Choroid plexus epithelial cell (primary cell): ENCODE measurements at regions not wholly inside any gene's neighbourhood (a gene's known extent, or its start where the extent isn't known, plus 50 kb on each side); places are given as distances from the start of the nearest gene placed in this dataset.

ENCODE experiments used
- DNase-seq: peaks from one replicate; pipeline ENCODE4 v3.0.0-alpha.2; 2010; ENCODE audit warnings: low read depth
- H3K4me3 ChIP-seq: 2 replicates; pipeline ENCODE4 v1.5.1; 2011; ENCODE audit warnings: low read depth, mild to moderate bottlenecking, control low read depth, low read length, moderate library complexity
- CTCF ChIP-seq: conservative IDR thresholded peaks from 2 replicates; pipeline ENCODE4 v1.5.1; 2011; ENCODE audit warnings: low read depth, mild to moderate bottlenecking, control low read depth, inconsistent platforms, low read length, moderate library complexity

- H3K4me3 ChIP-seq, result no peak overlapping the region
- no peak for TF ChIP-seq CTCF
- no peak for DNase-seq
These were observed 501.9 kb upstream of the KLHL29 start for GRCh38 chr2:22883054-22883453.

DNA sequence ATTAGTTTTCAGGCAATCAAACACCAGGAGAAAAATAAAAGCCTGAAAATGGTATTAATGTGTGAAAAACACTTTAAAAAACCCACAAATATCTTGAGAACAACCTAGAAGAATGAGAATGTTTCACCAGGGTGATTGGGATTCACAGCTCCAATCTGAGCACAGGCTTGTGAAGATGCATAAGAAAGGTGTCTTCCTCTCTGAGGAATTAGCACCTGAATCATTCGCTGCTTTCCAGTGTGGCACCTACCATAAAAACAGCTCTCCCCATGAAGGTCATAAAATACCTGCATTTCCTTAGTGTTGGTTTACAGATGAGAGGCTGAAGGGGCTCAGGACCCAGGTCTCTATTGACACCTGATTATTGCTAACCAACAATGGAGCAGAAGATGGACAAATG lies 499.7 kb upstream of the KLHL29 start:
- no peak for DNase-seq
- TF ChIP-seq CTCF, result no peak
- H3K4me3 ChIP-seq, result no peak overlapping the region

- no peak for DNase-seq
These were observed 497.6 kb upstream of the KLHL29 start for GRCh38 chr2:22887426-22887825.

DNA sequence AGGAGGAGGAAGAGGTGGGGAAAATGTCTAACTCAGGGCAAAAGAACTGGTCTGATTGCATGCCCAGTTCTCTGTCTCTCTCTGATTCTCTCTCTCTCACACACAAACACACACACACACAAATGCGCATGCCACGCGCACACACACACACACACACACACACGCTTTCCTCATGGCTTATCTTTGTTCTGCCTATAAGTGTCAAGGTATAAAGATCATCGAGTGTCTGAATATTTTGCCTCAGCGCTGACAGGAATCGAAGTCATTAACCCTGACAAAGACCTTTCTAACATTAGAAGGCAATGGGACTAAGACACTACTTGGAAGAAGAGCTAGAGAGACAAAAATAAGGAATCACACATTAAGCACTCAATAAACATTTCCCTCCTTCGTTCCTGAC lies 497.1 kb upstream of the KLHL29 start:
- no peak for DNase-seq
- TF ChIP-seq CTCF, result no peak

More at GRCh38 chr2:22887426-22887825, 497.6 kb upstream of the KLHL29 start:
- H3K4me3 ChIP-seq, result no peak overlapping the region
- no peak for TF ChIP-seq CTCF

DNA sequence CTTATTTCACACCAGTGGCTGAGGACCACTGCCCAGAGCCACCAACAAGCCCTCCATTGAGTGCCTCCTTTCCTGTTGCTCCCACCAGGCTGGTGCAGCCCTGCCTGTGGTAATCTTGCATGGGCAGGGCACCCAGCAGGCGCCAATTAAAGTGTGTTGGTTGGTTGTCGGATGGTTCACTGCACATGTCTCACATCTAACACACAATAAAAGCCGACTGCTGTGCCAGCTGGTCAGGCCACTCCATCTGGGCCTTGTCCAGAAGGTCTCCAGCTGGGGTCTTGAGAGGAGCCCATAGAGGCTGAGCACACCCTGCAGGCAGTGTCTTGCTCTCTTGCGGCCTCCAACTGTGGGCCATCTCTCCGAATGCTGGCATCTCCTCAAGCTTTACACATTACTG lies 494.8 kb upstream of the KLHL29 start:
- no peak for DNase-seq
- no peak overlapping the region for H3K4me3 ChIP-seq
- no peak for TF ChIP-seq CTCF

More for the DNA sequence above, 497.1 kb upstream of the KLHL29 start:
- H3K4me3 ChIP-seq, result no peak overlapping the region

DNA sequence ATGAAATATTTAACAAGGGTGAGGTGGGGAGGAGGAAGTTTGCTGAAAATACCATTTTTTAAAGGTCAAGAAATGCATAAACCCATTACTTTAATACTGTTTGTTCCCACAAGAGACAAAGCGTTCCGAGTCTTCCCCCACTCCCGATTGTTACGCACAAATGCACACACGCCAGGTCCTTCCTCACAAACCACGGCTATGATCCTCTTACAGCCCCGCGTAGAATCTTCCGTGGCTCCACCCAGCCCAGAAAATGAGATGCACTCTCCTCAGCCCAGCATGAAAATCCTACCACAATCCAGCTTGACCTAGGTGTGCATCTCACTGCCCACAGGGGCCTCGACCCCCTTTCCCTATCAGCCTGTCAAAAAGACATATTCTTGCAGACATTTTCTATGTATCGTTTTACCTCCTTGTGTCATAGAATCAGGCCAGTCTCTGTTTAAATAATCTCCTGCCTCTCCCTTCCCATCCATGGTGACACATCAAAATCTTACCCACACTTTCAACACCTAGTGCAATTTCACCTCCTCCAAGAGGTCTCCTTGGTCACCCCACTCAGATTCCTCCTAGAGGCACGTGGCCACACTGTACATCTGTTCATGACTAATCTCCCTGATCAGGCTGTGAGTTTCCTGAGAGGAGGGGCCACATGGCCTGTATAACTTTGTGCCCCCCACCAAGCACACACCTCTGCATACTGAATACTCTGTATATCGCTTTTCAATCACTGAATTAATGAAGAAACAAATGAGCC lies 491.0 kb upstream of the KLHL29 start:
- DNase-seq, result no peak
- no peak for TF ChIP-seq CTCF

GRCh38 chr2:22894761-22895160 lies 490.2 kb upstream of the KLHL29 start:
- H3K4me3 ChIP-seq, result no peak overlapping the region
- DNase-seq, result no peak
- TF ChIP-seq CTCF, result no peak

More for the DNA sequence above, 491.0 kb upstream of the KLHL29 start:
- H3K4me3 ChIP-seq, result no peak overlapping the region
